NCI-H146 treated with DMSO at 0.1 percent for 48 hours (cell line): ENCODE measurements at regions not wholly inside any gene's neighbourhood (a gene's known extent, or its start where the extent isn't known, plus 50 kb on each side); places are given as distances from the start of the nearest gene placed in this dataset.
"Not testable (repeated sequence)": the region's sequence is repeated elsewhere in the genome, so short reads cannot be mapped to it uniquely, and the experiment has no call there.

Experiments
- DNase-seq: peaks from one replicate; lab custom pipeline; 2025; ENCODE audit not compliant: unreplicated experiment; lab: John Stamatoyannopoulos, UW

DNA sequence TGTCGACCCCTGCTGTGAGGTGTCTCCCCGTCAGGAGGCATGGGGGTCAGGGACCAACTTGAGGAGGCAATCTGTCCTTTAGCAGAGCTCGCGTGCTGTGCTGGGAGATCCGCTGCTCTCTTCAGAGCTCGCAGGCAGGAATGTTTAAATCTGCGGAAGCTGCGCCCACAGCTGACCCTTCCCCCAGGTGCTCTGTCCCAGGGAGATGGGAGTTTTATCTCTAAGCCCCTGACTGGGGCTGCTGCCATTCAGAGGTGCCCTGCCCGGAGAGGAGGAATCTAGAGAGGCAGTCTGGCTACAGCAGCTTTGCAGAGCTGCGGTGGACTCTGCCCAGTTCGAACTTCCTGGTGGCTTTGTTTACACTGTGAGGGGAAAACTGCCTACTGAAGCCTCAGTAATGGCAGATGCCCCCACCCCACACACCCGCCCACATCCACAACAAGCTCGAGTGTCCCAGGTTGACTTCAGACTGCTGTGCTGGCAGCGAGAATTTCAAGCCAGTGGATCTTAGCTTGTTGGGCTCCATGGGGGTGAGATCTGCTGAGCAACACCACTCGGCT lies 133.1 kb downstream of the CENPC start:
- not testable (repeated sequence) for DNase-seq

GRCh38 chr4:67403342-67403741 lies 142.0 kb downstream of the CENPC start:
- no peak for DNase-seq

- no peak for DNase-seq
Measured at GRCh38 chr4:67401902-67402301, 143.4 kb downstream of the CENPC start.

GRCh38 chr4:67397931-67398330 lies 147.4 kb downstream of the CENPC start:
- DNase-seq, result no peak

DNA sequence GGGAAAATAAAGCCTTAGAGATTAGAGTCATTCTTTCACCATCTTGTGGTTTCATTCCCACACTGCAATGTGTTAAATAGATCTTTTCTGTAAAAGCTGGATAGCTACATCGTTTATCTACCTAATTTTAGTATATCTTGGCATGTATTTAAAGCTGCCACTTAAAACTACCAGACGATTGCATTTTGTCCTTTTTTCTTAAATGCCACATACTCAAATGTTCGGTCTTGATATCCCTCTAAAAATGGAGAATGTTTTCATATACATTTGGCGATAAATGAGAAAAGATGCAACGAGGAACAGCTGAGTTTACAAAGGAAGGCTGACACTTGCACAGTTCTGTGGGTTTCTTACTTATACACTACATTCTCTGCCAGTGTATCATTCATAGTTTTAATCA lies 148.3 kb downstream of the CENPC start:
- no peak for DNase-seq

DNA sequence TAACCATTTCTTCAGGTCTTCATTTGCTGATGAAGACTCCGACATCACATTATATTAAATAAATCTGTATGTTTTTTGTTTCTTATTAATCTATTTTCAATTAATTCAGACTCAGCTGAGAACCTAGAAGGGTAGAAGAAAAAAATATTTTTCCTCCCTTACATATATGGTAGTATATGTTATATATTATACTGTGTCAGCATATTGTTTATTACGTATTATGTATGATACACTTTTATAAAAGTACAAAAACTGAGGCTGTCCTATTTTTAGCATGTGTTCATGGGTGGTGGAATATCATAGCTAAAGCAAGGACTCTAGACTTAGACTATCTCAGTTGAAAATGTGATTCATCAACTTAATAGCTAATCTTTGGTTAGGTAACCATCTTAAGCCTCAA lies 149.3 kb downstream of the CENPC start:
- DNase-seq, result no peak

DNA sequence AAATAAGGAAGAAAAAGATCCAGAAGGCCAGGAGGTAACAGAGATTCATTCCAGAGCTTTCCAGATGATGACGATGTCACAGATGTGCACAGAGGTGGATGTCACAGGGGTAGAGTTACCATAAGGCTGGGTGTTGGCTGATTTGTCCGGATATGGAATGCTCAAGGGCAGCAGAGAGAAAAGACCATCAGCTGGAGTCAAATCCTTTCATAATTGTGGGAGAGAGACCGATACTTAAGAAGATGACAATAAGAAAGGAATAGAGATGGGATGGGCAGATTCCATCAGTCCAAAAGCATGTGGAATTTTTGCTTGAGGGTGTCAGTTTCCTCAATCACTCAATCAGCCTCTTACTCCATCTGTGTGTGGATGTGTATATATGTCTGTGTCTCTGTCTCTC lies 150.4 kb downstream of the CENPC start:
- no peak for DNase-seq

DNA sequence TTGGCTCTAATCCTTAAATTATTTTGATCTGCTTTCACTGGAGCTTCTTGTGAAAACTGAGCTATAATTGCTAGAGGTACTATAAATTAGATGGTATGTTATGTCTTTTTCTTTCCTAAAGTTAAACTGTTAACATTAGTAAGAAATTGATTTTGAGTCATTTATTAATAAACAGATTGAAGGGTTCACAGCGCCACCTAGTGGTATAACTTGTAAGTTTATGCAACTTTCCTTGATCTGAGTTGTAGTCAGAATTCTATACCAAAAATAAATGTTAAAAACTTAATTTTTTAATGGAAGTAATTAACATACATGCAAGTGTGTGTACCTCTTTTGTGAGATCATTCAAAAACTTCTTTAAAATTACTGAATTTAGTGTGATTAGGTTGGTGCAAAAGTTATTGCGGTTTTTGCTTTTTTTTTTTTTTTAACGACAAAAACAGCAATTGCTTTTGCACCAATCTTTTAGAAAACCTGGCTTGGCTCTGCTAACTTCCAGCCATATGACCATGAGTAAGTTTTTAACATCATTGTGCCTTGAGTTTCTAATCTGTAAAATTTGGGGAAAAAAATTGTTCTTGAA lies 151.5 kb downstream of the CENPC start:
- no peak for DNase-seq

- no peak for DNase-seq
Measured at GRCh38 chr4:67393007-67393406, 152.3 kb downstream of the CENPC start.

GRCh38 chr4:67381406-67381804 lies 163.9 kb downstream of the CENPC start:
- not testable (repeated sequence) for DNase-seq

DNA sequence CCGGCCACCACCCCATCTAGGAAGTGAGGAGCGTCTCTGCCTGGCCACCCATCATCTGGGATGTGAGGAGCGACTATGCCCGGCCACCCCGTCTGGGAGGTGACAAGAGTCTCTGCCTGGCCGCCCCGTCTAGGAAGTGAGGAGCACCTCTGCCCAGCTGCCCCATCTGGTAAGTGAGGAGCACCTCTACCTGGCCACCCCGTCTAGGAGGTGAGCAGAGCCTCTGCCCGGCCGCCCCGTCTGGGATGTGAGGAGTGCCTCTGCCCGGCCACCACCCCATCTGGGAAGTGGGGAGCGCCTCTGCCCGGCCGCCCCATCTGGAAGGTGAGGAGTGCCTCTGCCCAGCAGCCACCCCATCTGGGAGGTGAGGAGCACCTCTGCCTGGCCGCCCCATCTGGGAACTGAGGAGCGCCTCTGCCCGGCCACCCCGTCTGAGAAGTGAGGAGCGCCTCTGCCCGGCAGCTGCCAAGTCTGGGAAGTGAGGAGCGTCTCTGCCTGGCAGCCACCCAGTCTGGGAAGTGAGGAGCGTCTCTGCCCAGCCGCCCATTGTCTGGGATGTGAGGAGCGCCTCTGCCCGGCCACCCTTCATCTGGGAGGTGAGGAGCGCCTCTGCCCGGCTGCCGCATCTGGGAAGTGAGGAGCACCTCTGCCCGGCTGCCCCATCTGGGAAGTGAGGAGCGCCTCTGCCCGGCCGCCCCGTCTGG lies 164.4 kb downstream of the CENPC start:
- DNase-seq, result not testable (repeated sequence)

- no peak for DNase-seq
Measured at GRCh38 chr4:67380154-67380553, 165.1 kb downstream of the CENPC start.

- no peak for DNase-seq
Measured at GRCh38 chr4:67375291-67375690, 170.0 kb downstream of the CENPC start.

GRCh38 chr4:67371615-67372014 lies 173.7 kb downstream of the CENPC start:
- DNase-seq, result no peak

- DNase-seq, result no peak
Measured at GRCh38 chr4:67366311-67366861, 178.9 kb downstream of the CENPC start.

GRCh38 chr4:67365661-67366245 lies 179.6 kb downstream of the CENPC start:
- no peak for DNase-seq

DNA sequence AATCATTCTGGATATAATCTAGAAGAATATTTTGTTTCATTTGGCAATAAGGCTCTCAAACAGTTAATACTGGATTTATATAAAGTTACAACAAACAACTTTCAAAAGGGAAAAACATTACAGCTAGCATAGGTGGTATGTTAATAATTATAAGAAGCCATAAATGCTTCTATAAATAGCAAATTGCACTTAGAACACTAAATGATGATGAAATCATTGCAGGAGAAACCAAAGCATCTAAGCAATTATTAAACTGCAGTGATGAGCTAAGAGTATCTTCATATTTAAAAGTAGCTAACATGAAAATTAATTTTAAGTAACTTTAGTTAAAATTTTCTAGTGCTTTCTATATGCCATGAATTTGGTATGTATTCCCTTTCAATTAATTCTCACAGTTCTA lies 189.5 kb downstream of the CENPC start:
- no peak for DNase-seq

GRCh38 chr4:67346654-67347053 lies 198.6 kb downstream of the CENPC start:
- no peak for DNase-seq

DNA sequence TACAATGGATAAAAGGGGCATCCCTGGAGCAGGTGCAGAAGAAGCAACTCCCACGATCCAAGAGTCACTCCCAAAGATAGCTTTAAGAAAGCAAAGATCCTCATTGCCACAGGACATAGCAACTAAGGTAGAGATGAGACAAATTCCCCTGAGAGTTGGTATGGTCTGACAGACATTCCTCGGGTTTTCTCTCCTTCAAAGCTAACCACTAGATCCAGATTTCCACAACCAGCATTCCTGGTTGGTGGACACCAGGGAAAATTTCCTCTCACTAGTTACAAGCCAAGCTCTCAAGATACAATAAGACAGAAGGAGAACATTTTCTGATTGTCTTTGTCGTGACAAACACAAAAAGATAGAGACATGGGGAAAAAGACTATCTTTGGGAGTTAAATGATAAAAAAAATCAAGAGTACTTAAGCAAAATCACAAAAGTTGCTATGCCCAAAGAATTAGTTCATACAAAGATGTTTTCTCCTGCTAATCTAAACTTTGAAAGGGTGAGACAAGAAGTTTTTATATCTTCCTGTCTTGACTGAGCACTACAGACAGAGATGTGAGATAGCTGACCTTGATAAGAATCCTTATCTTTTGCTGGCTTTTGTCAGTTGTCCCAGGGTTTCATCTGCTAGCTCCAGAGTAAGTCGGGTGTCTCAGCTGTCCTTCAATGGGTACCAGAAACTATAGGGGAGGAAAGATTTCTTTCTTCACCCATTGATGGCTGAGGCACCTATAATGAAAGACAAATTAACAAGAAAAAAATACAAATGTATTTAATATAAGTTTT lies 200.5 kb downstream of the CENPC start:
- DNase-seq, result no peak

DNA sequence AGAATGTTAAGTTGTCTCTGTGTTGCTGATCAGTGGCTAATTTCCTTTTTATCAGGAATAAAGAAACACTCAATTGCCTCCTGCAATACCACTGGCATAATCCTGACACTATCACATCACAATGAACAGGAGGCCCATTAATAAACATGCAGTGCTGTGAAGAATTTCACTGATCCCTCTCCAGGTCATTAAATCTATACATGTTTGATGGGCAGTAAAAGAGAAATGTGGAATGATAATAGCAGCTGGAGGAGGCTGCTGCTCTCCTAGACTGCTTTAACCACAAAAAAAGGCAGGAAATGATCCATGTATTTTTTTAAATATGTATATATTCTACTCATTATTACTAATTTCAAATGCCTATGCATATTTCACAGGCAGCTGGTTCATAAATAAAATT lies 202.1 kb downstream of the CENPC start:
- no peak for DNase-seq

DNA sequence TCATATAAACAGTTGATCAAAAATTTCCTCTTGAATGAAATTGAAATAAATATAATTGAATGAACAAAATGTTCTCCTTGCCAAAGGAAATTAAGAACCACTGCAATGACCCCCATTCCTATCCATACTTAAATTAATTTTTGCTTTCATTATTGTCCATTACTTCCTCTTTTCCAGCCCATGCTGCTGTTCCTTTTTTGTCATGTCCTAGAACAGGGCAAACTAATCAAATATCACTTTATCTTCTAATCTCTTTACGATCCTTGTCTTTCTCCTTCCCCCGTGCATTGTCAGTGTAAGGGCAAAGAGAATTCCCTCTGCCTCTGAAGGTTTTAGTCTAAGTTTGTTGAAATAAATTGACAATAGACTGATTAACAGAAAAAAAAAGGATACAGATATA lies 203.0 kb downstream of the CENPC start:
- no peak for DNase-seq
